BE2C (cell line): ENCODE measurements at regions not wholly inside any gene's neighbourhood (a gene's known extent, or its start where the extent isn't known, plus 50 kb on each side); places are given as distances from the start of the nearest gene placed in this dataset.

Experiments
- DNase-seq: peaks from one replicate; pipeline ENCODE4 v3.0.0-alpha.2; 2020
- H3K27me3 ChIP-seq: fragments of 250-450 bp; sonication (Bioruptor Pico); 2 replicates; pipeline ENCODE4 v1.5.1; 2020; ENCODE audit warnings: mild to moderate bottlenecking
- H3K36me3 ChIP-seq: fragments of 250-450 bp; sonication (Bioruptor Pico); 2 replicates; pipeline ENCODE4 v1.5.1; 2020; ENCODE audit warnings: mild to moderate bottlenecking
- H3K4me1 ChIP-seq: fragments of 250-450 bp; sonication (Bioruptor Pico); 2 replicates; pipeline ENCODE4 v1.5.1; 2020
- H3K4me3 ChIP-seq: 2 replicates; pipeline ENCODE4 v1.5.1; 2011; ENCODE audit warnings: low read depth, low read length
- H3K9me3 ChIP-seq: fragments of 250-450 bp; sonication (Bioruptor Pico); 2 replicates; pipeline ENCODE4 v1.5.1; 2020
- CTCF ChIP-seq: IDR thresholded peaks from 2 replicates; pipeline ENCODE4 v1.5.1; 2012; ENCODE audit warnings: mild to moderate bottlenecking, low read depth, low read length

GRCh38 chr20:54837226-54837625 is 361.8 kb downstream of the DOK5 start:
- Histone ChIP-seq H3K4me1 (no peaks in the 10 kb centered on the region), H3K4me3 (no peak overlapping the region), H3K9me3 (no peaks in the 10 kb centered on the region), H3K36me3 (no peaks in the 10 kb centered on the region), H3K27me3 (no peaks in the 10 kb centered on the region)
- DNase-seq: no peak
- no peak for TF ChIP-seq CTCF

- H3K9me3 ChIP-seq: no peaks in the 10 kb centered on the region
- TF ChIP-seq CTCF: no peak
These were observed 347.0 kb downstream of the DOK5 start for GRCh38 chr20:54822386-54822785.

GRCh38 chr20:54820392-54820791 is 345.0 kb downstream of the DOK5 start:
- no peak for TF ChIP-seq CTCF
- Histone ChIP-seq H3K27me3 (no peaks in the 10 kb centered on the region), H3K4me3 (no peak overlapping the region), H3K4me1 (no peaks in the 10 kb centered on the region), H3K9me3 (no peaks in the 10 kb centered on the region), H3K36me3 (no peaks in the 10 kb centered on the region)
- DNase-seq: no peak

More at GRCh38 chr20:54822386-54822785, 347.0 kb downstream of the DOK5 start:
- Histone ChIP-seq H3K27me3 (no peaks in the 10 kb centered on the region), H3K4me1 (no peaks in the 10 kb centered on the region), H3K36me3 (no peaks in the 10 kb centered on the region), H3K4me3 (no peak overlapping the region)
- no peak for DNase-seq

GRCh38 chr20:54806462-54806861 is 331.1 kb downstream of the DOK5 start:
- no peak for DNase-seq
- TF ChIP-seq CTCF: no peak
- H3K36me3 ChIP-seq: no peaks in the 10 kb centered on the region
- H3K9me3 ChIP-seq: no peaks in the 10 kb centered on the region
- no peaks in the 10 kb centered on the region for H3K27me3 ChIP-seq
- H3K4me1 ChIP-seq: no peaks in the 10 kb centered on the region; the same call in 1 of the 2 replicates
- no peak overlapping the region for H3K4me3 ChIP-seq

GRCh38 chr20:54794874-54795273 is 319.5 kb downstream of the DOK5 start:
- Histone ChIP-seq H3K4me1 (no peaks in the 10 kb centered on the region), H3K9me3 (no peaks in the 10 kb centered on the region), H3K36me3 (no peaks in the 10 kb centered on the region), H3K4me3 (no peak overlapping the region), H3K27me3 (no peaks in the 10 kb centered on the region)
- no peak for TF ChIP-seq CTCF
- no peak for DNase-seq

- no peaks in the 10 kb centered on the region for H3K27me3 ChIP-seq
- TF ChIP-seq CTCF: no peak
- DNase-seq: no peak
- H3K9me3 ChIP-seq: no peaks in the 10 kb centered on the region; the same call in 1 of the 2 replicates
- no peaks in the 10 kb centered on the region for H3K36me3 ChIP-seq
- H3K4me1 ChIP-seq: no peaks in the 10 kb centered on the region
- no peak overlapping the region for H3K4me3 ChIP-seq
These were observed 318.7 kb downstream of the DOK5 start for GRCh38 chr20:54794110-54794509.
